Stimulated activated naive CD8-positive, alpha-beta T cell treated with anti-CD3 and anti-CD28 coated beads, Interleukin-15, amount 100 ng/mL, for 72 hours (primary cell): ENCODE measurements at regions not wholly inside any gene's neighbourhood (a gene's known extent, or its start where the extent isn't known, plus 50 kb on each side); places are given as distances from the start of the nearest gene placed in this dataset.
A peak's percentile ranks its signal among the peaks of the same experiment; 100 is the strongest.

Experiments
- ATAC-seq: fragments of 150-1000 bp; cut with Tn5 transposase; 2 replicates; pipeline ENCODE4 v1.10.0; 2021; ENCODE audit warnings: mild to moderate bottlenecking, moderate library complexity
- DNase-seq, 2 donors: peaks; one replicate each; pipeline ENCODE4 v3.0.0; 2021 to 2022
- H3K27ac Mint-ChIP-seq, 2 donors: one replicate each; pipeline ENCODE4 v1.8.0; 2022; ENCODE audit warnings: mild to moderate bottlenecking in 2 of 2, mixed read lengths in 2 of 2, moderate library complexity in 2 of 2
- H3K27me3 Mint-ChIP-seq: one replicate; pipeline ENCODE4 v1.8.0; 2022; ENCODE audit warnings: mixed read lengths
- H3K4me1 Mint-ChIP-seq: one replicate; pipeline ENCODE4 v1.8.0; 2022; ENCODE audit warnings: mild to moderate bottlenecking, mixed read lengths
- H3K4me3 Mint-ChIP-seq, 2 donors: one replicate each; pipeline ENCODE4 v1.8.0; 2022; ENCODE audit warnings: mild to moderate bottlenecking in 2 of 2, mixed read lengths in 2 of 2, moderate library complexity in 1 of 2
- H3K9me3 Mint-ChIP-seq, 2 donors: one replicate each; pipeline ENCODE4 v1.8.0; 2022; ENCODE audit warnings: mixed read lengths in 2 of 2

DNA sequence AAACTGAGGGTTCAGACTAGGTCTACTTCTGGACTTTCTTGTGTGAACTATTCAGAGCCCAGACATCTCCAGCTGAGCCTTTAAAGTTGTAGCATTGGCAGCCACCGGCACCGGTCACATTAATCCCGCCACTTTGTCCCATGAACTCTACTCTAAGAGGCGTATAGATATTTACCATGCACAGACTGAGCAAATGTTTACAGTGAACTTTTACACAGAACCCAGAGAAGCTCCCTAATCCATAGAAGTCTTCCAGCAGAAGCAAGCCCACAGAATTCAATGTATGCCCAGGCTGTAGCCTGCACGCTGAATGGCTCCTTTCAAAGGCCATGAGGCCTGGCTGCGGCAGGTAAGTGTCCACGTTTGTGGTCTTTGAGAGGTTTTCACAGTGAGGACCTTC, 466.9 kb downstream of the ENC1 start:
- ATAC-seq (no peak), DNase-seq (no peak)
- no peak overlapping the region for H3K27ac Mint-ChIP-seq
- no peaks in the 10 kb centered on the region for H3K4me1 Mint-ChIP-seq
- no peaks in the 10 kb centered on the region for H3K9me3 Mint-ChIP-seq
- no peak overlapping the region for H3K4me3 Mint-ChIP-seq
- H3K27me3 Mint-ChIP-seq = peaks cover 33% of the 10 kb centered on the region

DNA sequence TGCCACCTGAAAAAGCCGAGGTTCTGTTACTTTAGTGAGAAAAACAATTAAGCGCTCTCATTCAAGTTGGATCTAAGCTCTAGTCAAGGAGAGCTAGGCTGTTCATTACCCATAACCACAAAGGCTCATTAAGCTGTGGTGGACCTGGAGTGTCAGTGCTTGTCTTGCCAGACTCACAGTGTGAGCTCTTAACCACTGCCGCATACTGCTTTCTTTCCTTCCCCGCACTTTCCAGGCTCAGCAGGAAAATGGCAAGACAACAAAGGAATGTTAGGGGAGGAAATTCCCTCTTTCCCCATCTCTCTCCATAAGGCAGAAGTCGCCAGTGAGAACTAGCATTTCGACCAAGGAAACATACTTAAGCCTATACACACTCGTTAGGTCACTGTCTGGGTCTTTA, 467.3 kb downstream of the ENC1 start:
- ATAC-seq = no peak
- DNase-seq = no peak
- Mint-ChIP-seq H3K4me3 (no peak overlapping the region), H3K27ac (no peak overlapping the region), H3K9me3 (no peaks in the 10 kb centered on the region), H3K4me1 (no peaks in the 10 kb centered on the region), H3K27me3 (peaks cover 33% of the 10 kb centered on the region)

DNA sequence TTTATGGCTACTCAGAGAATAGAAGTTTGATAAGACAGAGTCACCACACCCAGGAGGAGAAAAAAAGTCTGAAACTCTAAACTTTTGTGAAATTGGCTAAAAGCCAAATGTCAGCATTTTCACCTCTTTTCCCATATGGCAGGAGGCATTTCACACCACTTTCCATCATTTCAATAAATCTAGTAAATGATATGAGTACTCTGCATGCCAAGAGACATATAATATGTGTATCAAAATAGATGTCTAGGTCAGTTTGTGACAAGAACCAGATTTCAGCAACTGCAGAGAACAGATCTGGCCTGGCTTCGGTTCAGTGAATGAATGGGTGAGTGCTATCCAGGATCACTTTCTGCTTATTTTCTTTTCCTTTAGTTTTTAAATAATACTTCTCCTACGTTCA, 470.8 kb downstream of the ENC1 start:
- Mint-ChIP-seq H3K9me3 (no peaks in the 10 kb centered on the region), H3K4me1 (no peaks in the 10 kb centered on the region), H3K4me3 (no peak overlapping the region), H3K27ac (no peak overlapping the region), H3K27me3 (peaks cover 27% of the 10 kb centered on the region)
- DNase-seq = no peak
- no peak for ATAC-seq

DNA sequence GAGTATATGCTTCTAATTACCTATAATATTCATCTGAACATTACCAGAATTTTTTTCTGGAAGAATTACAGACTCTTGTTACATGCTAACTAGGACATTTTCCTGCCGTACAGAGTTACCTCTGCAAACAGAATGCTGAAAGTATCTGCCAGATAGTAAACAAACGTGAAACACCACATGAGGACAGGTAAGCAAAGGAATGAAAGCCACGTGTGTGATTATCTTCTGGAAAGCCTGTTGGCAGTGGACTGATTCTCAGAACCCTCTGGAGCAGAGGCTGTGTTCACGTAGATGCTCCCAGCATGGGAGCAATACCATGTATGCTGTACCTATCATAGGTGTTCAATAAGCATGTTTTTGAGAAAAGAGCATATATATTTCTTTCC, 472.6 kb downstream of the ENC1 start:
- H3K4me3 Mint-ChIP-seq = no peak overlapping the region
- no peaks in the 10 kb centered on the region for H3K4me1 Mint-ChIP-seq

DNA sequence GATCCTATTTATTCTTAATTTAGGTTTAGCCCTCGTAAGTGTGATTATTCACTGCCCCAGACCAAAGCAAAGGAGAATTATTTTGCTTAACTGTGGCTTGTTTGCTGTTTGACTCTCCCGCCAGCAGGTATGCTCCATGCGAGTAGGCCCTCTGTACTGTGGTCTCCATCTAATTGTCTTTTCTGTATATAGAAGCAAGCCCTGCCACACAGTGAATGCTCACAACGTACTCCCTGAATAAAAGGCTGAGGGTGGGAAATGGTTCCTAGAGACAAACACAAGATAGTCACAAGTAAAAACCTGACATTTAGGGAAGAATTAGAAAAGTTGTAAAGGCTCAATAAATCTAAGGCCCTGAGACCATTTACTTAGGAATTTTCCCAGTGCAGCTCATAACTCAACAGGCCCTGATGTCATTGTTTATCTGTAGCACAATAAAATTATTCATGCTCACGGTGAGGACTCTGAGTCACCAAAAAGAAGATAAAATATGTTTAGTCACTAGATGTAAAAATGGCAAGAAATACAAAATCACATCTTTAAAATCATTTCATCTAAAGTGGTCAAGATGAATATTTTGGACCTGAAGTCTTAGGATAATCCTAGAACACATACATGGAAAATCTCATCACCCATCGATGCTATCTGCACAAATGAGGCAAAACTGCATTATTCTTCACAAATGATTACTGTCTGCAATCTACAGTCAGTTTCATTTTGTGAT, 473.2 kb downstream of the ENC1 start:
- Mint-ChIP-seq H3K27me3 (peaks cover 22% of the 10 kb centered on the region), H3K27ac (no peak overlapping the region), H3K4me3 (no peak overlapping the region), H3K9me3 (no peaks in the 10 kb centered on the region), H3K4me1 (no peaks in the 10 kb centered on the region)
- no peak for DNase-seq
- ATAC-seq = no peak

More for the DNA sequence above, 472.6 kb downstream of the ENC1 start:
- H3K27me3 Mint-ChIP-seq = peaks cover 22% of the 10 kb centered on the region
- no peak overlapping the region for H3K27ac Mint-ChIP-seq
- ATAC-seq (no peak), DNase-seq (no peak)
- no peaks in the 10 kb centered on the region for H3K9me3 Mint-ChIP-seq

DNA sequence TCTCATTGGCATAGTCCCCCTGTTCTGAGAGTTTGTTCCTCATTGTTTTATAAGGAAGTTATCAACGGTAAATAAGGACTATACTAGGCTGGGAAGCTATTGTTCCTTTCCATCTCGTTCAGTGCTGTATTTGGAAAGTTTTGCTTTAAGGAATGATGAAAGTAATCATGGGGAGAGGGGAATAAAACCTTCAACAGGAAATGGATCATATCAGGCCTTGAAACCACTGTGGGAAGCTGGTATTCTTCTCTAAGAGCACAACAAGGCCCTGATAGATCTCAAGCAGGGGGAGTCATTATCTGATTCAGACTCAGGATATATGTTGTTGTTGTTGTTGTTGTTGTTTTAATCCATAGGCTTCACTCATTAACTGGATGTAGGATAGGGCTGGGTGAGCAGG, 474.5 kb downstream of the ENC1 start:
- H3K9me3 Mint-ChIP-seq = no peaks in the 10 kb centered on the region
- ATAC-seq = no peak

DNA sequence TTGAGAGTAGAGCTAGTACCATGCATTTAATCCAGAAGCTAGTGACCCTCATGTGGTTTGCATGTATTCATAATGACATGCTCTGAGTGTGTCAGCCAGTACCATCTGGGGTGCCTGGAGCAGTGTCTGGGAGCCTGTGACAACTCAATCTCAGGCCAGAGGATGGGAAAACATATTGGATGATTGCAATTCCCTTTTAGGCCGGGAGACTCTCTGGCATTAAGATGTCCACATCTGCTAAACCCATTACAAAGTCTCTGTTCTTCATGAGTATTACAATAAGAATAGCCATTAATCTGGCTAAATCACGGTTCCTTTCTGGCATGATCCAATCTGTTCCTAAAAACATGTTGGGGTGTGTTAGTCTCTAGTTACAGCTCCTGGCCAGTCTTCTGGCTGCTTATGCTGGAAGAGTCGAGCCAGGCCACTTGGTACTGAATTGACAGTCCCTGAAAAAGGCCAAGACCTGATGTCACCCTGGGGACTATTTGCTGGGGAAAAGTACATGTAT, 475.7 kb downstream of the ENC1 start:
- no peaks in the 10 kb centered on the region for H3K4me1 Mint-ChIP-seq
- no peaks in the 10 kb centered on the region for H3K9me3 Mint-ChIP-seq
- no peak overlapping the region for H3K4me3 Mint-ChIP-seq
- H3K27ac Mint-ChIP-seq = no peak overlapping the region
- peaks cover 22% of the 10 kb centered on the region for H3K27me3 Mint-ChIP-seq
- DNase-seq = no peak
- no peak for ATAC-seq

More for the DNA sequence above, 474.5 kb downstream of the ENC1 start:
- H3K27ac Mint-ChIP-seq = peak overlapping the region in 1 of 2 donors; percentile 25
- peaks cover 22% of the 10 kb centered on the region for H3K27me3 Mint-ChIP-seq
- no peaks in the 10 kb centered on the region for H3K4me1 Mint-ChIP-seq
- no peak overlapping the region for H3K4me3 Mint-ChIP-seq
- DNase-seq = no peak

DNA sequence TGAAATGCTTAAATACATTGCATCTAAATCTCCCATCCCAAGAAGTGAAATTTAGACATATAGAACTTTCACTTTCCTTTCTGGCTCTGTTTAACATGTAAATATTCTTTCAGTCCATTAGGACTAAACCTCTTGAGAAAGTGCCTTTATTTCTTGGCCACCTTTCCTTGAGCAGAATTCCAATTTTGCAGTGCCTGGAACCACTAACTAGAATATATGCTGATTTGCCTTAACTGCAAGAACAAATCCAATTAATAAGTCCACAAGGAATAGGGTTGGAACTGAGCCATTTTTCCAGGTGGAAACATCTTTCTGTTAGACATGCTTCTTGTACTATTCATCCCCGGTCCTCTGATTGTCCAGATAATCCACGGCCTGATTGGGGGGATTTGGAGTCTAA, 478.0 kb downstream of the ENC1 start:
- Mint-ChIP-seq H3K27ac (no peak overlapping the region), H3K4me1 (no peaks in the 10 kb centered on the region), H3K27me3 (peaks cover 33% of the 10 kb centered on the region), H3K9me3 (no peaks in the 10 kb centered on the region), H3K4me3 (no peak overlapping the region)
- DNase-seq = no peak
- ATAC-seq = no peak

DNA sequence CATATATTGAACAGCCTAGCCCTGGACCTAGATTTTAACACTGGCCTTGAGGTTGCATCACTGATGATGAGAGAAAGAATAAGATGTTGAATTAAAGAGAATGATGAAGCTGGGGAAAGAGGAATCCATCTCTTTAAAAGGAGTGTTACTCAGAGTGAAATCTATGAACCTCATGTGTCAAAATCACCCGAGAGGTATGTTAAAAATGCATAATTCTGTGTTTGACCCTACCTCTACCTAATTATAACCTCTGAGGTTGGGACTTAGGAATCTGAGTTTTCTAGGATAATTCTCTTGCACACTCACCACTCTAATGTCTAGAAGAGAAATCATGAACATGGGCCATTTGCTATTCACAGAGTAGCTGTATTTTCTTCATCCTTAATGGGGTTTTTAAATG, 479.4 kb downstream of the ENC1 start:
- DNase-seq (no peak), ATAC-seq (no peak)
- H3K27ac Mint-ChIP-seq = no peak overlapping the region
- H3K27me3 Mint-ChIP-seq = peaks cover 29% of the 10 kb centered on the region
- H3K9me3 Mint-ChIP-seq = no peaks in the 10 kb centered on the region
- H3K4me3 Mint-ChIP-seq = no peak overlapping the region
- H3K4me1 Mint-ChIP-seq = no peaks in the 10 kb centered on the region

DNA sequence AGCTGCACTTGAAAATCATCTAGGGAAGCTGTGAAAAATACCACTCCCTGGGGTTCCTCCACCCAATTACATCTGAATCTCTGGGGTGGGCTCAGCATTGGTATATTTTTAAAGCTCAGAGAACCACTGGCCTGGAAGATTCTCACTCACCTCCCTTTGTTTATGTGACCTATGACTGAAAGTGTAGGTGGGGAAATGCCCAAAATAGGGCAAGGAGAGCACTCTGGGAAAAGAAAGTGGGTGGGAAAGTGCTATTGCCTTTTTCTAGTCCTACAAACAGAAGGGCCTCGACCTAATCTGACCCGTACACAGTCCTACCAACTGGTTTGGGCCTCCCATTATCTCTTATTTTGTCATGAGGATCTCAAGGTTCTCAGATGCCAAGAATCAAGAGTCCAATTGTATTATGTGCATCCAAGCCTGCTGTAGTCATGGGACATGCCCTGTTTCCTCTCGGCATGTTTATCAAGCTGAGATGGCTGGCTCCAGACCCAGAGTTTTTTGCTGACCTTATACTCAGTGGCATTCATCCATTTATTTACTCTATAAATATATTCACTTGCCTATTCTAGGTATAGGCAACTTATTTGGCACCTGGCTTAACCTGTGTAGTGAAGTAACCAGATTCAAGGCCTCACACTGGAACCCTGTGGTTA, 483.7 kb downstream of the ENC1 start:
- Mint-ChIP-seq H3K27me3 (peaks cover 19% of the 10 kb centered on the region), H3K4me3 (no peak overlapping the region)

DNA sequence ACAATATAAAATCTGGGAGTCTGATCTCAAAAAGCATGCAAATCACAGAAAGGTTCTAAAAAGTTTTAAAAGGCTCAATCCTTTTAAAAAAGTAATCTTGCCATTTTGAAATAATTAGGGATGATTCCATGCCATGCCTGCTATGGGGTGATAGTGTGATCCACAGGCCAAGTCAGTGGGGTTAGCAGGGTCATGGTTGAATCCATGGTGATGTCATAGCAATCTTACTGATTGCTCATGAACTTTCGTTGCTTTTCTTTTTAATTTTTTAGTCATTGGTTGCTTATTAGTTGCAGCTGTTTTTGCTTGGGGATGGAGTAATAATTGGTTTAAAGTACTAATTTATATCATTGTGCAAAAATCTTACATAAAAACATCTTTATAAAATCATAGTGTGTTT, 485.0 kb downstream of the ENC1 start:
- H3K27ac Mint-ChIP-seq = no peak overlapping the region
- DNase-seq (no peak), ATAC-seq (no peak)
- no peaks in the 10 kb centered on the region for H3K4me1 Mint-ChIP-seq
- no peaks in the 10 kb centered on the region for H3K9me3 Mint-ChIP-seq
- H3K4me3 Mint-ChIP-seq = no peak overlapping the region
- H3K27me3 Mint-ChIP-seq = peaks cover 22% of the 10 kb centered on the region

More for the DNA sequence above, 483.7 kb downstream of the ENC1 start:
- H3K27ac Mint-ChIP-seq = no peak overlapping the region
- H3K9me3 Mint-ChIP-seq = no peaks in the 10 kb centered on the region
- H3K4me1 Mint-ChIP-seq = no peaks in the 10 kb centered on the region
- DNase-seq (no peak), ATAC-seq (no peak)

DNA sequence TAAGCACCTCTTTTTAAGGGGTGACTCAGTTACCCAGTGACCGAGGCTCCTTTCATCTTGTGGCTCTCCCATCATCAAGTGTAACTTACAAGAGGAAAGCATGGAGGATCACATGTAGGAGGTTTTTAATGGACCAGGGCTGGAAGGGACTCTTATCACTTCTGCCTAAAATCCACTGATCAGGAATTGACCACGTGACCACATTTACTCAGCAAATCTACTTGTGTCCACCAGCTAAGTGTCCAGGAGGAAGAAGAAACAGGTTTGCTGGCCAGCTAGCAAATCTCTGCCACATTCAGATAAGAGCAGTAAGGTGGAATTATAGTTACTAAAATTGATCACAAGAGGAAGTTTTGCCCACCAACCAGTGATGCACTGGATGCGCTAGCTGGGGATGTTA, 486.0 kb downstream of the ENC1 start:
- no peaks in the 10 kb centered on the region for H3K4me1 Mint-ChIP-seq
- ATAC-seq = no peak
- no peak overlapping the region for H3K27ac Mint-ChIP-seq
- H3K27me3 Mint-ChIP-seq = peaks cover 24% of the 10 kb centered on the region
- DNase-seq = no peak
- no peak overlapping the region for H3K4me3 Mint-ChIP-seq
- no peaks in the 10 kb centered on the region for H3K9me3 Mint-ChIP-seq

DNA sequence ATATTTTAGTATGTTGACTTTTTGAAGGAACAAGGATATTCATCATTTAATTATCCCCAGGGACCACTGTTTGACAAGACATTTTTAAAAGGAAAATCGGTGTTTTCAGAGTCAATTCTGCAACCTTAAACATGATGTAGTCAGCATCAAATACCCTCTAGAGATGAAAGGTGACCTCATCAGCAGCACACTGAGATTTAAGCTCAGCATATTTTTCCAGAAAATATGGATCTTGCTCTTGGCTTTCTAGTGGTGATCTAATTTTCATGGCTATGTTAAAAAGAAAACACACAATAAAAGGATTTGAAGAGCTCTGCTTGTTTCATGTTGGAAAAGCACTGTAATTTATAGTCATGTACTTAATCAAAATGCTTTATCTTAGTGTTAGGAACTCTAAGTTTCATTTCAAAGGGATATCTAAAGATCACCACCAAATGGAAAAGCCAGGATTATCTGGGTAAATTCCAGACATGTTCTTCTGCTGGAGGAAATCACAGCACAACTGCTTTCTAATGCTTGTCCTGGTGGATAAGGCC, 487.2 kb downstream of the ENC1 start:
- Mint-ChIP-seq H3K27ac (no peak overlapping the region), H3K27me3 (peaks cover 12% of the 10 kb centered on the region), H3K4me1 (no peaks in the 10 kb centered on the region), H3K9me3 (no peaks in the 10 kb centered on the region), H3K4me3 (no peak overlapping the region)
- ATAC-seq (no peak), DNase-seq (no peak)

DNA sequence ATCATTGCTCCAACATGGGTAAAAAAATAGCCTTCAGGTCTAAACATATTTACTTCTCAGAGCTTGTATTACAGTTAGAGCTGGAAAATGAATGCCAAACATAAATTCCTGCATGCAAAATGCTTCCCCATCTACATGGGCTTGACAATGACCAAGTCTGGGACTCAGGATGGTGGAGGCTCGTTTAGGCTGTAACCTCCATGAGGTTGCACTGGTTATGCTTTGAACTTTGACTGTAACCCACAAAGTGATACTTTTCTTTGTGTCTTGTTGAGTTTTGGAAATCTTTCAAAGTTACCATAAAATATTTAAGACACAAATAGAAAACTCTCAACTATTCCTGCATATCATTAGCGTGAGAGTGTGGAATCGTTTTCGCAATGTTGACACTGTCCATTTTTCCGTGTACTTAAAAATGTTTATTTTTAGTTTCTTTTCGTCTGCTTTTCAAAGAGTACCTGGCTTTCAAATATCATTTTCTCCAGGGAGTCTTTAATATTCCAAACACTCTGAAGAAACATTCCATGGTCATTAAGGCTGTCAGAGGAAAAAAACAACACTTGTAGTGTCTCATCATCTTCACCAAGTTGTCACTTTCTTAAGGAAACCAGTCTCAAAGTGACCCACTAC, 487.8 kb downstream of the ENC1 start:
- Mint-ChIP-seq H3K4me3 (no peak overlapping the region), H3K9me3 (no peaks in the 10 kb centered on the region), H3K27me3 (peaks cover 7% of the 10 kb centered on the region), H3K27ac (no peak overlapping the region), H3K4me1 (no peaks in the 10 kb centered on the region)
- no peak for DNase-seq
- no peak for ATAC-seq

DNA sequence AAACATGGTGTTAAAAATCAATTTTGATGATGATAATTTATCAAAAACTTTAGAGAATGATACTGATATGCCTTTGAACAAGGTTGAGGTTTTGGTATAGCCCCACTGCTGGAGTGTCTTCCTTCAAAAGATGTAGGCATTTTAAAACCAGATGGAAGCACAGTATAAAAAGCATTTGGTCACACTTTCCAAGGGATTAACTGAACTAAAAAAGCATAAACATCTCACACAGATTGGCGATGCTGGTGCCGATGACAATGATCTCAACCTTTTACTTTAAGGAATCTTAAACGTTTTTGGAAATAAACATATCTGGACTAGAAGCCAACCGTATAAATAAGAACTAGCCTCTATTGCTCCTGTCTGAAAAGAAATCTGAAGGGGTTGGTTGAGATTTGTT, 488.4 kb downstream of the ENC1 start:
- peaks cover 7% of the 10 kb centered on the region for H3K27me3 Mint-ChIP-seq
- no peak for ATAC-seq
- no peak for DNase-seq
- H3K9me3 Mint-ChIP-seq = no peaks in the 10 kb centered on the region
- no peaks in the 10 kb centered on the region for H3K4me1 Mint-ChIP-seq
- no peak overlapping the region for H3K4me3 Mint-ChIP-seq
- no peak overlapping the region for H3K27ac Mint-ChIP-seq

DNA sequence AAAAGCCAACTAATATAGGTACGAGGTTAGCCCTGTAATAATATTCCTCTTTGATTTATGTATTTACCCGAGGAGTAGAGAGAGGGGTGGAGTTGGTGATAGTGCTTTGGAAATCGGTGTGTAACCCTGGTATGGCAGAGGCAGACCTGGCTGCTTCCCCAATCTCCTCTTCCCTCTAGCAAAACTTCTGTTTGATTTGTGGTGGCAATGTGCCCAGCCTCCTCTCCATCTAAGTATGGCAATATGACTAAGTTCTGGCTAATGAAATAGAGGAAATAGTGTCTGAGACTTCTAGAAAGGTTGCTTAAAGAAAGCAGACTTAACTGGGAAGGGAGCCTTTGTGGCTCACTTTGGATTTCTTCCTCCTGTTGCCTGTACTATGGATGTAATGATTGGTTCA, 491.1 kb downstream of the ENC1 start:
- DNase-seq (no peak), ATAC-seq (no peak)
- no peaks in the 10 kb centered on the region for H3K9me3 Mint-ChIP-seq
- no peak overlapping the region for H3K4me3 Mint-ChIP-seq
- peaks cover 14% of the 10 kb centered on the region for H3K27me3 Mint-ChIP-seq
- no peaks in the 10 kb centered on the region for H3K4me1 Mint-ChIP-seq
- H3K27ac Mint-ChIP-seq = no peak overlapping the region
